ENCODE measurements at regions not wholly inside any gene's neighbourhood (a gene's known extent, or its start where the extent isn't known, plus 50 kb on each side); places are given as distances from the start of the nearest gene placed in this dataset.

- Histone ChIP-seq H3K9me3 (replicated peaks) (no peaks in the 10 kb centered on the region), H3K4me1 (peaks cover 70% of the 10 kb centered on the region), H3K27ac (no peak overlapping the region), H3K4me3 (no peak overlapping the region), H3K36me3 (no peaks in the 10 kb centered on the region), H3K27me3 (no peaks in the 10 kb centered on the region)
- DNase-seq, result no peak
Observed at GRCh38 chr9:115200711-115201505, 83.0 kb upstream of the TNC start.

GRCh38 chr9:115202181-115202580 lies 84.2 kb upstream of the TNC start:
- Histone ChIP-seq H3K27ac (no peak overlapping the region), H3K36me3 (no peaks in the 10 kb centered on the region), H3K4me1 (peaks cover 65% of the 10 kb centered on the region), H3K4me3 (no peak overlapping the region), H3K27me3 (no peaks in the 10 kb centered on the region), H3K9me3 (replicated peaks) (no peaks in the 10 kb centered on the region)
- DNase-seq, result peak in 1 of 2 experiments; percentile 36

GRCh38 chr9:115202960-115203751 lies 85.2 kb upstream of the TNC start:
- peak; percentile 70 to 86 for DNase-seq
- H3K36me3 ChIP-seq, result no peaks in the 10 kb centered on the region
- H3K4me3 ChIP-seq, result no peak overlapping the region
- peak overlapping the region; percentile 33 for H3K27ac ChIP-seq
- H3K9me3 ChIP-seq (replicated peaks), result no peaks in the 10 kb centered on the region
- peaks cover 58% of the 10 kb centered on the region for H3K4me1 ChIP-seq
- no peaks in the 10 kb centered on the region for H3K27me3 ChIP-seq

GRCh38 chr9:115204904-115205453 lies 87.0 kb upstream of the TNC start:
- Histone ChIP-seq H3K36me3 (no peaks in the 10 kb centered on the region), H3K27ac (no peak overlapping the region), H3K4me1 (peaks cover 47% of the 10 kb centered on the region), H3K4me3 (no peak overlapping the region), H3K27me3 (no peaks in the 10 kb centered on the region), H3K9me3 (replicated peaks) (no peaks in the 10 kb centered on the region)
- no peak for DNase-seq

GRCh38 chr9:115207003-115207836 lies 89.3 kb upstream of the TNC start:
- Histone ChIP-seq H3K4me3 (no peak overlapping the region), H3K27me3 (no peaks in the 10 kb centered on the region), H3K9me3 (replicated peaks) (0 out of 2 replicates have a peak, but pooled peaks cover 5% of the 10 kb centered on the region), H3K36me3 (no peaks in the 10 kb centered on the region), H3K27ac (no peak overlapping the region), H3K4me1 (peaks cover 46% of the 10 kb centered on the region)
- no peak for DNase-seq

GRCh38 chr9:115208501-115208900 lies 90.5 kb upstream of the TNC start:
- H3K4me3 ChIP-seq, result no peak overlapping the region
- no peak overlapping the region for H3K27ac ChIP-seq
- H3K9me3 ChIP-seq (replicated peaks), result 0 out of 2 replicates have a peak, but pooled peaks cover 5% of the 10 kb centered on the region
- H3K4me1 ChIP-seq, result peaks cover 43% of the 10 kb centered on the region
- no peaks in the 10 kb centered on the region for H3K27me3 ChIP-seq
- H3K36me3 ChIP-seq, result no peaks in the 10 kb centered on the region
- no peak for DNase-seq

- no peaks in the 10 kb centered on the region for H3K27me3 ChIP-seq
- H3K4me3 ChIP-seq, result no peak overlapping the region
- DNase-seq, result no peak
- peaks cover 48% of the 10 kb centered on the region for H3K4me1 ChIP-seq
- H3K36me3 ChIP-seq, result no peaks in the 10 kb centered on the region
- 0 out of 2 replicates have a peak, but pooled peaks cover 5% of the 10 kb centered on the region for H3K9me3 ChIP-seq (replicated peaks)
- no peak overlapping the region for H3K27ac ChIP-seq
Observed at GRCh38 chr9:115209601-115210306, 91.8 kb upstream of the TNC start.

- Histone ChIP-seq H3K4me1 (peaks cover 40% of the 10 kb centered on the region), H3K27me3 (no peaks in the 10 kb centered on the region), H3K4me3 (no peak overlapping the region), H3K27ac (no peak overlapping the region), H3K36me3 (no peaks in the 10 kb centered on the region), H3K9me3 (replicated peaks) (0 out of 2 replicates have a peak, but pooled peaks cover 5% of the 10 kb centered on the region)
- DNase-seq, result no peak
Observed at GRCh38 chr9:115210699-115211098, 92.7 kb upstream of the TNC start.

GRCh38 chr9:115211413-115212124 lies 93.6 kb upstream of the TNC start:
- H3K27ac ChIP-seq, result peak overlapping the region; percentile 19
- peak; percentile 43 to 68 for DNase-seq

GRCh38 chr9:115212125-115212605 lies 94.2 kb upstream of the TNC start:
- Histone ChIP-seq H3K9me3 (replicated peaks) (0 out of 2 replicates have a peak, but pooled peaks cover 5% of the 10 kb centered on the region), H3K4me3 (no peak overlapping the region), H3K4me1 (peaks cover 40% of the 10 kb centered on the region), H3K36me3 (no peaks in the 10 kb centered on the region), H3K27me3 (no peaks in the 10 kb centered on the region), H3K27ac (peak overlapping the region; percentile 19)
- peak in 1 of 2 experiments; percentile 50 for DNase-seq

More at GRCh38 chr9:115211413-115212124, 93.6 kb upstream of the TNC start:
- Histone ChIP-seq H3K9me3 (replicated peaks) (0 out of 2 replicates have a peak, but pooled peaks cover 5% of the 10 kb centered on the region), H3K27me3 (no peaks in the 10 kb centered on the region), H3K36me3 (no peaks in the 10 kb centered on the region), H3K4me1 (peaks cover 40% of the 10 kb centered on the region), H3K4me3 (no peak overlapping the region)

GRCh38 chr9:115212832-115213231 lies 94.9 kb upstream of the TNC start:
- no peak for DNase-seq
- H3K4me1 ChIP-seq, result peaks cover 40% of the 10 kb centered on the region
- H3K4me3 ChIP-seq, result no peak overlapping the region
- H3K9me3 ChIP-seq (replicated peaks), result 0 out of 2 replicates have a peak, but pooled peaks cover 5% of the 10 kb centered on the region
- H3K27ac ChIP-seq, result peak overlapping the region; percentile 19; the same call in 1 of the 2 replicates
- no peaks in the 10 kb centered on the region for H3K27me3 ChIP-seq
- no peaks in the 10 kb centered on the region for H3K36me3 ChIP-seq

- H3K4me1 ChIP-seq, result peaks cover 30% of the 10 kb centered on the region
- H3K4me3 ChIP-seq, result no peak overlapping the region
- H3K27me3 ChIP-seq, result no peaks in the 10 kb centered on the region
- H3K27ac ChIP-seq, result peak overlapping the region; percentile 17; the same call in 1 of the 2 replicates
- H3K9me3 ChIP-seq (replicated peaks), result 0 out of 2 replicates have a peak, but pooled peaks cover 5% of the 10 kb centered on the region
- peak; percentile 55 to 64 for DNase-seq
- no peaks in the 10 kb centered on the region for H3K36me3 ChIP-seq
Observed at GRCh38 chr9:115213818-115214334, 95.9 kb upstream of the TNC start.

- DNase-seq, result no peak
- peaks cover 32% of the 10 kb centered on the region for H3K4me1 ChIP-seq
- no peaks in the 10 kb centered on the region for H3K27me3 ChIP-seq
- H3K36me3 ChIP-seq, result no peaks in the 10 kb centered on the region
- H3K9me3 ChIP-seq (replicated peaks), result no peaks in the 10 kb centered on the region
- no peak overlapping the region for H3K4me3 ChIP-seq
- no peak overlapping the region for H3K27ac ChIP-seq
Observed at GRCh38 chr9:115216873-115217272, 98.9 kb upstream of the TNC start.
